ENCODE measurements at regions not wholly inside any gene's neighbourhood (a gene's known extent, or its start where the extent isn't known, plus 50 kb on each side); places are given as distances from the start of the nearest gene placed in this dataset.
"Not testable (repeated sequence)": the region's sequence is repeated elsewhere in the genome, so short reads cannot be mapped to it uniquely, and the experiment has no call there.

- DNase-seq (ENCODE audit: low read depth, low spot score) = no peak
- ChIA-PET CTCF (no interaction called here), POLR2A (no interaction called here)
- no peak for TF ChIP-seq CTCF (IDR thresholded peaks at IDR 0.05; ENCODE audit: insufficient read depth, low read length, missing control alignments)
- no peak overlapping the region for H3K4me3 ChIP-seq (ENCODE audit: low read depth, low read length)
Measured at GRCh38 chr20:40628877-40629276, 60.2 kb downstream of the MAFB start.

- CTCF ChIA-PET; DNase-seq (ENCODE audit: low read depth, low spot score); POLR2A ChIA-PET; H3K4me3 ChIP-seq (ENCODE audit: low read depth, low read length): not testable (repeated sequence)
Measured at GRCh38 chr20:40619053-40619452, 70.0 kb downstream of the MAFB start.

- no peak overlapping the region for H3K4me3 ChIP-seq (ENCODE audit: low read depth, low read length)
- POLR2A ChIA-PET = no interaction called here
- no peak for DNase-seq (ENCODE audit: low read depth, low spot score)
- CTCF ChIA-PET = no interaction called here
- no peak for TF ChIP-seq CTCF (IDR thresholded peaks at IDR 0.05; ENCODE audit: insufficient read depth, low read length, missing control alignments)
Measured at GRCh38 chr20:40617594-40617993, 71.4 kb downstream of the MAFB start.

GRCh38 chr20:40612837-40613236 is 76.2 kb downstream of the MAFB start:
- no peak overlapping the region for H3K4me3 ChIP-seq (ENCODE audit: low read depth, low read length)
- CTCF ChIA-PET = no interaction called here
- POLR2A ChIA-PET = no interaction called here
- no peak for DNase-seq (ENCODE audit: low read depth, low spot score)
- TF ChIP-seq CTCF (IDR thresholded peaks at IDR 0.05; ENCODE audit: insufficient read depth, low read length, missing control alignments) = no peak

GRCh38 chr20:40612247-40612646 is 76.8 kb downstream of the MAFB start:
- ChIA-PET POLR2A (no interaction called here), CTCF (no interaction called here)
- no peak for TF ChIP-seq CTCF (IDR thresholded peaks at IDR 0.05; ENCODE audit: insufficient read depth, low read length, missing control alignments)
- no peak overlapping the region for H3K4me3 ChIP-seq (ENCODE audit: low read depth, low read length)
- no peak for DNase-seq (ENCODE audit: low read depth, low spot score)

- POLR2A ChIA-PET = no interaction called here
Measured at GRCh38 chr20:40610730-40611129, 78.3 kb downstream of the MAFB start.

More at GRCh38 chr20:40610730-40611129, 78.3 kb downstream of the MAFB start:
- no peak overlapping the region for H3K4me3 ChIP-seq (ENCODE audit: low read depth, low read length)
- CTCF ChIA-PET = no interaction called here
- DNase-seq (ENCODE audit: low read depth, low spot score) = no peak
- TF ChIP-seq CTCF (IDR thresholded peaks at IDR 0.05; ENCODE audit: insufficient read depth, low read length, missing control alignments) = no peak

All from AG04449 (cell line).